Psoas muscle (tissue), 7 donors: ENCODE measurements at regions not wholly inside any gene's neighbourhood (a gene's known extent, or its start where the extent isn't known, plus 50 kb on each side); places are given as distances from the start of the nearest gene placed in this dataset.

Experiments
- ATAC-seq, 4 donors: fragments of 200-7000 bp; cut with Tn5 transposase; one replicate each; pipeline ENCODE4 v1.9.1; 2020; ENCODE audit warnings: moderate library complexity in 3 of 4, mild to moderate bottlenecking in 2 of 4
- DNase-seq, 2 donors: peaks; one replicate each; pipeline ENCODE4 v3.0.0-alpha.2; 2020
- H3K27ac ChIP-seq: fragments of 200-600 bp; one replicate; pipeline ENCODE4 v1.8.0; 2022
- H3K27me3 ChIP-seq, 3 donors: fragments of 200-600 bp in 1 of 3; one replicate each; pipeline versions ENCODE4 v1.6.1 to v1.8.0; 2013 to 2022; ENCODE audit warnings: low read length in 2 of 3, mild to moderate bottlenecking in 2 of 3, moderate library complexity in 1 of 3; ENCODE audit not compliant: insufficient read depth in 3 of 3
- H3K36me3 ChIP-seq, 2 donors: fragments of 200-600 bp in 1 of 2; one replicate each; pipeline versions ENCODE4 v1.6.1 to v1.8.0; 2013 to 2022; ENCODE audit warnings: low read depth in 1 of 2, mild to moderate bottlenecking in 1 of 2, moderate library complexity in 1 of 2; ENCODE audit not compliant: insufficient read depth in 1 of 2
- H3K4me1 ChIP-seq: fragments of 200-600 bp; one replicate; pipeline ENCODE4 v1.8.0; 2022
- H3K4me3 ChIP-seq: fragments of 200-600 bp; one replicate; pipeline ENCODE4 v1.8.0; 2022; ENCODE audit warnings: mild to moderate bottlenecking
- H3K9me3 ChIP-seq: fragments of 200-600 bp; one replicate; pipeline ENCODE4 v1.8.0; 2022
- CTCF ChIP-seq: fragments of 200-600 bp; IDR thresholded peaks from one replicate; pipeline ENCODE4 v1.8.0; 2022; ENCODE audit warnings: antibody characterized with exemption
- WGBS, 3 donors: extraction: QIAGEN DNeasy Blood & Tissue Kit; methylation state at CpG; one replicate each; pipeline versions ENCODE4 v1.1.6 to v1.1.7; 2013; 5-methylcytosine and 5-hydroxymethylcytosine counted together
- intact Hi-C, 2 donors: fragments of 100-400 bp; cut with DNase I; formaldehyde crosslinking; loops; one replicate each; pipeline versions ENCODE4 v1.11.0 to v1.14.2; 2022
- donor health status: healthy with polysubstance abuse.
- donor health status: DM: no; HTN: no; CAD: no; lungs with moderate emphysema.
- donor health status: Bipolar disorder and iron deficiency.
- donor health status: healthy.
- donor health status: DM: yes; HTN: yes; CAD: no.
- donor health status: DM: no; HTN: no; CAD: no.
- donor health status: DM: yes; HTN: yes; CAD: no.

DNA sequence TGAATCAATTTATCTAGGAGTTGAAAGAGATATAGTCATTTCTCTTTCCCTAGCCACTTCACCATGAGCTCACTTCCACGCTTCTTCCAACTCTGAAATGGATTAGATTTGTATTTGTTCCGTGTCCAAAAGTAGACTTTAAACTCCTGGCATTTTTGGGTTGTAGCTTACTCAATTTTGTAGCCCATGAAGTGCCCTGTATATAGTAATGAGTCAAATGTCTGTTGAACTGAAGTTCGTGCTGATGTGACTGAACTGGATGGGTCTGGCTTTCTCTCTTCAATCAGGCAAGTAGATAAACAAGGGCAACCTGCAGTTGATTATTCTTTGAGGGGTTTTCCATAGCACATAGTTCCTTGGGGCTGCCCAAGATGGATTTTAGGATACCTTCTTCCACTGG is 450.6 kb downstream of the SH2D1A start:
- no peak for DNase-seq
- no peak overlapping the region for H3K27ac ChIP-seq
- H3K27me3 ChIP-seq, result no peaks in the 10 kb centered on the region
- no peak for TF ChIP-seq CTCF
- WGBS, 3 donors, result 32 to 73% (median 45%) methylated on average over 3 of the region's 3 CpGs
- no peak overlapping the region for H3K4me3 ChIP-seq
- no peak for ATAC-seq
- H3K9me3 ChIP-seq, result no peaks in the 10 kb centered on the region
- H3K36me3 ChIP-seq, result no peaks in the 10 kb centered on the region
- H3K4me1 ChIP-seq, result no peaks in the 10 kb centered on the region
- intact Hi-C loops, result no loop called here

GRCh38 chrX:124804962-124805361 is 458.6 kb downstream of the SH2D1A start:
- Histone ChIP-seq H3K4me1 (no peaks in the 10 kb centered on the region), H3K4me3 (no peak overlapping the region), H3K36me3 (no peaks in the 10 kb centered on the region), H3K27ac (no peak overlapping the region), H3K9me3 (peaks cover 3% of the 10 kb centered on the region), H3K27me3 (no peaks in the 10 kb centered on the region)
- no peak for ATAC-seq
- TF ChIP-seq CTCF, result no peak
- 72 to 89% (median 75%) methylated on average over 2 of the region's 2 CpGs for WGBS, 3 donors
- intact Hi-C loops, result no loop called here
- DNase-seq, result no peak

- 72 to 88% (median 85%) methylated on average over 4 of the region's 4 CpGs for WGBS, 3 donors
- peaks cover 3% of the 10 kb centered on the region for H3K9me3 ChIP-seq
- H3K36me3 ChIP-seq, result no peaks in the 10 kb centered on the region
- DNase-seq, result no peak
- H3K4me3 ChIP-seq, result no peak overlapping the region
- intact Hi-C loops, result no loop called here
- H3K27me3 ChIP-seq, result no peaks in the 10 kb centered on the region
- TF ChIP-seq CTCF, result no peak
- H3K4me1 ChIP-seq, result no peaks in the 10 kb centered on the region
- H3K27ac ChIP-seq, result no peak overlapping the region
- ATAC-seq, result no peak
Observed at GRCh38 chrX:124805486-124805885, 459.1 kb downstream of the SH2D1A start.

- Histone ChIP-seq H3K9me3 (peaks cover 3% of the 10 kb centered on the region), H3K27ac (no peak overlapping the region), H3K4me1 (no peaks in the 10 kb centered on the region), H3K4me3 (no peak overlapping the region), H3K27me3 (no peaks in the 10 kb centered on the region), H3K36me3 (no peaks in the 10 kb centered on the region)
- TF ChIP-seq CTCF, result no peak
- DNase-seq (no peak), ATAC-seq (no peak)
- WGBS, 3 donors, result 69 to 83% (median 70%) methylated on average over 1 of the region's 1 CpG
- intact Hi-C loops, result no loop called here
Observed at GRCh38 chrX:124814106-124814505, 467.7 kb downstream of the SH2D1A start.

DNA sequence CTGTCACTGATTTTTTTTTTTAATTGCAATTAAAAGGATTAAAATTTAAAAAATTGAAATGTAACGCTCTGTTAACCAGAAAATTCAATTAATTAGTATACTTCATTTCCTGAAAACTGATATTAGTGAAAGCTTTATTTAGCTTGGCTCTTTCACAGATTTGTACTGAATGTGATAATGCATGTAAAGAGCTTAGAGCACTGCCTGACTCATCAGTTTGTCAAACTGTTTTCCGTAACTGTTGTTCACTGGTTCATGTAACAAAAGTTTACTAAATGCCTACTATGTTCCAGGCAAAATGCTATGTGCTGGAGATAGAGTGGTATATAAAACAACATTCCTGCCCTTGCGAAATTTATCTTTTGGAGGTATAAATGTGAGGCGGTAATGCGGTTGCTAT is 471.7 kb downstream of the SH2D1A start:
- no peaks in the 10 kb centered on the region for H3K9me3 ChIP-seq
- ATAC-seq, result no peak
- H3K27me3 ChIP-seq, result no peaks in the 10 kb centered on the region
- intact Hi-C loops, result no loop called here
- no peak for DNase-seq
- WGBS, 3 donors, result 76 to 89% (median 86%) methylated on average over 5 of the region's 5 CpGs
- no peak overlapping the region for H3K4me3 ChIP-seq
- H3K4me1 ChIP-seq, result no peaks in the 10 kb centered on the region
- H3K36me3 ChIP-seq, result no peaks in the 10 kb centered on the region
- no peak for TF ChIP-seq CTCF
- H3K27ac ChIP-seq, result no peak overlapping the region
